ENCODE measurements at regions not wholly inside any gene's neighbourhood (a gene's known extent, or its start where the extent isn't known, plus 50 kb on each side); places are given as distances from the start of the nearest gene placed in this dataset.

- Histone ChIP-seq H3K27me3 (ENCODE audit: insufficient read depth, insufficient read length) (no peaks in the 10 kb centered on the region), H3K4me3 (ENCODE audit: insufficient read length, low read depth) (no peak overlapping the region), H3K9me3 (ENCODE audit: insufficient read depth, low read length) (no peaks in the 10 kb centered on the region), H3K9ac (ENCODE audit: insufficient read length, low read depth) (no peak overlapping the region), H3K36me3 (ENCODE audit: insufficient read depth, insufficient read length, low read length) (no peaks in the 10 kb centered on the region), H3K4me1 (ENCODE audit: insufficient read depth, insufficient read length) (no peaks in the 10 kb centered on the region)
- TF ChIP-seq ZNF274 (IDR thresholded peaks at IDR 0.05; ENCODE audit: low read depth, low read length) (no peak), YY1 (IDR thresholded peaks at IDR 0.05; ENCODE audit: insufficient read depth, insufficient read length) (no peak), SUZ12 (IDR thresholded peaks at IDR 0.05; ENCODE audit: extremely low read depth, insufficient read depth, insufficient read length) (no peak)
- no peak for DNase-seq (ENCODE audit: low read depth, low spot score)
Measured at GRCh38 chr11:128235426-128235825, 351.9 kb downstream of the ETS1 start.

DNA sequence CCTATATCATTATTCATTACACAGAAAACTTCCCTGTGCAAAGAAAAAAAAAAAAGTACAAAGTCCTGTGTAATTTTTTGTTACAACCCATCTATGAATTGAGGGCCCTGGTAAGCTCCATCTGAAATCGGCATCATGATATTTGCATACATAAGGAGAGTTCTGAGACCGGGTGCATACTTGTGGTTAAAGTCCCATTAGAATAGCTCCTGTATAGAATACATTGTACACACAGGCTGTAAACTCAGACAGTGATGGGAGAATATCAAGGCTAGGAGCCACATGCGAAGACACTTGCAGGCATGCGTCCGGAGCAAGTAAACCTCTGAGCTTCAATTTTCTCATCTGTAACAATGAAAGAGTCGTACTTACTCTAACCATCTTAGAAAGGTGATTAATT is 353.2 kb downstream of the ETS1 start:
- Histone ChIP-seq H3K4me1 (ENCODE audit: insufficient read depth, insufficient read length) (no peaks in the 10 kb centered on the region), H3K4me3 (ENCODE audit: insufficient read length, low read depth) (no peak overlapping the region), H3K27me3 (ENCODE audit: insufficient read depth, insufficient read length) (no peaks in the 10 kb centered on the region), H3K36me3 (ENCODE audit: insufficient read depth, insufficient read length, low read length) (no peaks in the 10 kb centered on the region), H3K9me3 (ENCODE audit: insufficient read depth, low read length) (no peaks in the 10 kb centered on the region), H3K9ac (ENCODE audit: insufficient read length, low read depth) (no peak overlapping the region)
- TF ChIP-seq YY1 (IDR thresholded peaks at IDR 0.05; ENCODE audit: insufficient read depth, insufficient read length) (no peak), ZNF274 (IDR thresholded peaks at IDR 0.05; ENCODE audit: low read depth, low read length) (no peak), SUZ12 (IDR thresholded peaks at IDR 0.05; ENCODE audit: extremely low read depth, insufficient read depth, insufficient read length) (no peak)
- DNase-seq (ENCODE audit: low read depth, low spot score), result no peak

DNA sequence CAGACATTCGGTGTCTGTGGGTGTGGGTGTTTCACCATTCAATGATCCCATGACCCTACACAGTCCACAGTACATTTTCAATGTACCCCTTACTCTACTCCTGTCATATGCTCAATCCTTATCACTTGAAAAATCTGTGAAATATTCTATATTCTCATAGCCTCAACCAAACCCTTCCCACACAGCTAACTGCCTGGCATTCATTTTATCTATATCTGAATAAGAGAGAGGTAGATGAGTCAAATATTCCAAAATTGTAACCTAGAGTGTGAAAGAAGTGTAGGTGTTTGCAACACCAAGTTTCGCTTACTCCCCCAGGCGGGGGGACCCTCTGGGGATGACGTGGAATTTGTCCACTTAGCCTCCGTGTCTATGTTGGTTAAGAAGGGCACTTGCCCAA is 354.8 kb downstream of the ETS1 start:
- no peak overlapping the region for H3K9ac ChIP-seq (ENCODE audit: insufficient read length, low read depth)
- no peaks in the 10 kb centered on the region for H3K27me3 ChIP-seq (ENCODE audit: insufficient read depth, insufficient read length)
- H3K4me3 ChIP-seq (ENCODE audit: insufficient read length, low read depth), result no peak overlapping the region
- no peaks in the 10 kb centered on the region for H3K36me3 ChIP-seq (ENCODE audit: insufficient read depth, insufficient read length, low read length)
- DNase-seq (ENCODE audit: low read depth, low spot score), result no peak
- H3K9me3 ChIP-seq (ENCODE audit: insufficient read depth, low read length), result no peaks in the 10 kb centered on the region
- TF ChIP-seq ZNF274 (IDR thresholded peaks at IDR 0.05; ENCODE audit: low read depth, low read length), result no peak
- TF ChIP-seq SUZ12 (IDR thresholded peaks at IDR 0.05; ENCODE audit: extremely low read depth, insufficient read depth, insufficient read length), result no peak
- TF ChIP-seq YY1 (IDR thresholded peaks at IDR 0.05; ENCODE audit: insufficient read depth, insufficient read length), result no peak
- H3K4me1 ChIP-seq (ENCODE audit: insufficient read depth, insufficient read length), result no peaks in the 10 kb centered on the region

DNA sequence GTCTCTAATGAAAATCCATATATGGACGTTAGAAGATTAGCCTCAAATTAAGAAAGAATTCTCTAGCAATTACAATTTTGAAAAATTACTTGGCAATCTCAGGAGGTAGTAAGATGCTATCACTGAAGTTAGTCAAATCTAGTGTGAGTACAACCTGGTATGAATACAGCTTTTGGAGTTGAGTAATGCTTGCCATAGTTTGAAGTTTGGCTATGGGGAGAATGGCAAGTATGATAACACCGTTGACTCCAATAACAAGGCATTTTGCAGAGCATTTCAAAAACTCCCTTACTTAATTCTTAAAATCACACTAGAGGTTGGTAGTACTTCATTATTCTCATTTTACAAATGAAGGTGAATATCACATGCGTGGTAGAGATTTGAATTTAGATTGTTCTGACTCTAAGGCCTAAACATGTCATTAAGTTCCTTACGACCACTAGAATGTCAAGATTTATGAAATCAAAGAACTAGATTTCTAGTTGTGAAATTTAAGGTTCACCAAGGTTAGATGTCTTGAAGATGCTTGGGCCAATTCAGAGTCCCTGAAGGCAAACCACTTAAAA is 355.4 kb downstream of the ETS1 start:
- Histone ChIP-seq H3K4me1 (ENCODE audit: insufficient read depth, insufficient read length) (no peaks in the 10 kb centered on the region), H3K9me3 (ENCODE audit: insufficient read depth, low read length) (no peaks in the 10 kb centered on the region), H3K4me3 (ENCODE audit: insufficient read length, low read depth) (no peak overlapping the region), H3K27me3 (ENCODE audit: insufficient read depth, insufficient read length) (no peaks in the 10 kb centered on the region), H3K9ac (ENCODE audit: insufficient read length, low read depth) (no peak overlapping the region), H3K36me3 (ENCODE audit: insufficient read depth, insufficient read length, low read length) (no peaks in the 10 kb centered on the region)
- no peak for DNase-seq (ENCODE audit: low read depth, low spot score)
- no peak for TF ChIP-seq SUZ12 (IDR thresholded peaks at IDR 0.05; ENCODE audit: extremely low read depth, insufficient read depth, insufficient read length)
- no peak for TF ChIP-seq ZNF274 (IDR thresholded peaks at IDR 0.05; ENCODE audit: low read depth, low read length)
- TF ChIP-seq YY1 (IDR thresholded peaks at IDR 0.05; ENCODE audit: insufficient read depth, insufficient read length), result no peak

- Histone ChIP-seq H3K4me3 (ENCODE audit: insufficient read length, low read depth) (no peak overlapping the region), H3K9ac (ENCODE audit: insufficient read length, low read depth) (no peak overlapping the region), H3K36me3 (ENCODE audit: insufficient read depth, insufficient read length, low read length) (no peaks in the 10 kb centered on the region), H3K4me1 (ENCODE audit: insufficient read depth, insufficient read length) (no peaks in the 10 kb centered on the region), H3K9me3 (ENCODE audit: insufficient read depth, low read length) (no peaks in the 10 kb centered on the region), H3K27me3 (ENCODE audit: insufficient read depth, insufficient read length) (no peaks in the 10 kb centered on the region)
- no peak for TF ChIP-seq ZNF274 (IDR thresholded peaks at IDR 0.05; ENCODE audit: low read depth, low read length)
- no peak for TF ChIP-seq YY1 (IDR thresholded peaks at IDR 0.05; ENCODE audit: insufficient read depth, insufficient read length)
- no peak for TF ChIP-seq SUZ12 (IDR thresholded peaks at IDR 0.05; ENCODE audit: extremely low read depth, insufficient read depth, insufficient read length)
- no peak for DNase-seq (ENCODE audit: low read depth, low spot score)
Measured at GRCh38 chr11:128227466-128227865, 359.9 kb downstream of the ETS1 start.

DNA sequence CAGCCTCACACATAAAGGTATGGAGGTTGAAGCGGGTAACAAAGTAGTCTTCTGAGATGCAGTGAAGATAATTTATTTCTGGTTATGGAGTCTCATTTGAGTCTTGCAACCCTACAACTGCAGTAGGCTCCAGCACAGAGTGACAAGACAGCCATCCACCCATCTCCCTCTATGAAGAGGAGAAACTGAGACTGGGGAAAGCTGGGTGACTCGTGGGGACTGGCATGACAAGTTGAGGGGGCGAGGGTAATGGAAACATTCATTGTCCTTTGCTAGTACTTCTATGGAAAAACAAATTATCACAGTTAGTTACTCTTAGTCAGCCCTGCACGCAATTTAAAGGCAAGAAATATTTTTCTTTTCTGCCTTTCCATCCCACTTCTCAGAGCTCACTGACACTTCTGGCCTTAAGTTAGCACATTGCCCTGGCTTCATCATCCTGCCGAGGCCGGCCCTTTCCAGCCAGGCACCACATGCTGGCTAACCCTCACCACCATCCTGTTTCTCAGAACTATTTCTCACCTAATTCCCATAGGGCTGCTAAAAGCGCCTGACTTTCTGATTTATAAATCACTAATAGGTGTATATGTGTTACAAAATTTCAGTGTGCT is 361.1 kb downstream of the ETS1 start:
- DNase-seq (ENCODE audit: low read depth, low spot score), result no peak
- H3K9me3 ChIP-seq (ENCODE audit: insufficient read depth, low read length), result no peaks in the 10 kb centered on the region
- H3K4me1 ChIP-seq (ENCODE audit: insufficient read depth, insufficient read length), result no peaks in the 10 kb centered on the region
- H3K36me3 ChIP-seq (ENCODE audit: insufficient read depth, insufficient read length, low read length), result no peaks in the 10 kb centered on the region
- no peak for TF ChIP-seq SUZ12 (IDR thresholded peaks at IDR 0.05; ENCODE audit: extremely low read depth, insufficient read depth, insufficient read length)
- TF ChIP-seq ZNF274 (IDR thresholded peaks at IDR 0.05; ENCODE audit: low read depth, low read length), result no peak
- no peak for TF ChIP-seq YY1 (IDR thresholded peaks at IDR 0.05; ENCODE audit: insufficient read depth, insufficient read length)
- no peak overlapping the region for H3K9ac ChIP-seq (ENCODE audit: insufficient read length, low read depth)
- H3K4me3 ChIP-seq (ENCODE audit: insufficient read length, low read depth), result no peak overlapping the region
- no peaks in the 10 kb centered on the region for H3K27me3 ChIP-seq (ENCODE audit: insufficient read depth, insufficient read length)

DNA sequence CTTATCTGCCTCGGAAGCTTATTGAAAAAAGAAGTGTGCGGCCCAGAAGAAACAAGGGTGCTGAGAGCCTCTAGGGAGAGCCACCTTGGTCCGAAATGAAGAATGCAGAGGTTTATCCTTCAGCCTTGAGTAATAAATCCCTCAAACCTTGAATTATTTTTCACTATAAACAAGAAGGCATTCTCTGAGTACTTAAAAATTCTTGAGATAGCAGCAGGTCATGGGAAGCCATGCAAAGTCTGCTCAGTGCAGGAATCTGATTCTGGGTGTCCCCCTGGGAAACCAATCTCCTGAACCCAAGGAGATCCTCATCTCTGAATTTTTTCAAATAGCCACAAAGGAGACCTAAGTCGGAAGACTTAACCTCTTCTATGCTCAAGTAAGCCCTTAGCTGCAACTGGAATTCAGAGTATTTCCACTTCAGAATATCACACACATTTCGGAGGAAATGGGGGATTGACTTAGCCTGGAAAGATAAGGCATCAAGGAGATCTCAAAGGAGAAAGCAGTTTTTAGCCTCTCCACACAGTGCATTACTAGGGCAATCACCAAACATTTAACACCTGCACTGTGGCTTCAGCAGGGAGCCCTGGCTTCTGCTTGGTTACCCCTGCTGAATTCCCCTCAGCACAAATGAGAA is 365.0 kb downstream of the ETS1 start:
- H3K4me3 ChIP-seq (ENCODE audit: insufficient read length, low read depth), result no peak overlapping the region

More for the DNA sequence above, 365.0 kb downstream of the ETS1 start:
- H3K27me3 ChIP-seq (ENCODE audit: insufficient read depth, insufficient read length), result no peaks in the 10 kb centered on the region
- no peaks in the 10 kb centered on the region for H3K36me3 ChIP-seq (ENCODE audit: insufficient read depth, insufficient read length, low read length)
- TF ChIP-seq ZNF274 (IDR thresholded peaks at IDR 0.05; ENCODE audit: low read depth, low read length) (no peak), SUZ12 (IDR thresholded peaks at IDR 0.05; ENCODE audit: extremely low read depth, insufficient read depth, insufficient read length) (no peak), YY1 (IDR thresholded peaks at IDR 0.05; ENCODE audit: insufficient read depth, insufficient read length) (no peak)
- no peak overlapping the region for H3K9ac ChIP-seq (ENCODE audit: insufficient read length, low read depth)
- H3K4me1 ChIP-seq (ENCODE audit: insufficient read depth, insufficient read length), result no peaks in the 10 kb centered on the region
- no peak for DNase-seq (ENCODE audit: low read depth, low spot score)
- H3K9me3 ChIP-seq (ENCODE audit: insufficient read depth, low read length), result no peaks in the 10 kb centered on the region
